Fibroblast of skin of scalp (primary cell): ENCODE measurements at regions not wholly inside any gene's neighbourhood (a gene's known extent, or its start where the extent isn't known, plus 50 kb on each side); places are given as distances from the start of the nearest gene placed in this dataset.
"Not testable (repeated sequence)": the region's sequence is repeated elsewhere in the genome, so short reads cannot be mapped to it uniquely, and the experiment has no call there.

Experiments used
- DNase-seq: peaks from one replicate; pipeline ENCODE4 v3.0.0-alpha.2; 2013

- DNase-seq: no peak
Observed at GRCh38 chr11:33455867-33456463, 198.8 kb downstream of the HIPK3 start.

- DNase-seq: no peak
Observed at GRCh38 chr11:33454264-33454663, 197.1 kb downstream of the HIPK3 start.

- peak; percentile 91 for DNase-seq
Observed at GRCh38 chr11:33452836-33453624, 195.8 kb downstream of the HIPK3 start.

GRCh38 chr11:33451364-33451763, 194.2 kb downstream of the HIPK3 start:
- no peak for DNase-seq

GRCh38 chr11:33449798-33450197, 192.6 kb downstream of the HIPK3 start:
- peak; percentile 56 for DNase-seq

DNA sequence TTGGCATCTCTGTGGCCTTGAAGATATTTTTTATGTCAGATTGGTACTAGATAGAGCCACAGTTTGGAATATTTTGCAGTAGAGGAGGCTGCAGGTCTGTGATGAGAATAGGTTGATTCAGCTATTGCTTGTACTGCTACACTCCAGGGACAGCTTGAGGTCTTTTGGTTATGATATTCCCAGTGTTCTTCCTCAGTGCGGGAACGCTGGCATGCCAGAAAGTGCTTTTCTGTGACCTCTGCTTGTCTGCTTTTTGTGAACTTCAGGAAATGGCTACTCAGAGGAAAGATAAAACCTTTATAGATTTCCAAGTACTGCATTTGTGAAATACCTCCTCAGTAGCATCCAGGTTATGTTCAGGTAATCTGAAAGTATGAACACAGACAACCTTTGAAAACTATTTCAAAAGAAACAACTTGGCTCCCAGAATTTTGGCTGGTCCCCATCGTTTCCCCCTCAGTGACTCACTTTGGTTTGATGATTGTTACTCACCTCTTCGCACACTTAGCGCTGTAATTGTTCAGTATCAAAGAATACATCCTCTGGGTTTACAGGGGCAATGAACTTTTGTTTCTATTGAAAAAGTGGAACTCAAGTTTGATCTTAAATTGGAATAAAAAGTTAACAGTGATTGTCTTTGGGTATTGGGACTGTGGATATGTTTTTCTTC, 191.4 kb downstream of the HIPK3 start:
- peak; percentile 19 for DNase-seq

GRCh38 chr11:33445761-33446161, 188.6 kb downstream of the HIPK3 start:
- DNase-seq: peak; percentile 88

GRCh38 chr11:33444835-33445594, 187.8 kb downstream of the HIPK3 start:
- DNase-seq: no peak

DNA sequence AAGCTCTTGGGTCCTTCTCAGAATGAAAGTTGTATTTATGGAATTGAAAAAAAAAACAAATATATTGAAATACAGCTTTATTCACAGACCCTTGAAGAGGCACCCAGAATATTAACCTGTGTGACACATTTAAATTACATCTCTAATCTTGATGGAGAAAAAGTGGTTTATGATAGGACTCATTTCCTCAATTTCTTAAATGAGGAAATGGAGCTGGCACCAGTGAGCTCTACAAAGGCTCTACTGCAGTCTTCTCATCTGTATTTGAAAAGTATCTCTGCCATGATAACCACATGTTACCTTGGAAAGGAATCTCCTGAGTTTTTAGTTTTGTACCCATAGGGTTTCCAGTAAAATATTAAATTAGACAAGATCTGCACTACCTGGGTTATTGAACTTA, 186.5 kb downstream of the HIPK3 start:
- no peak for DNase-seq

DNA sequence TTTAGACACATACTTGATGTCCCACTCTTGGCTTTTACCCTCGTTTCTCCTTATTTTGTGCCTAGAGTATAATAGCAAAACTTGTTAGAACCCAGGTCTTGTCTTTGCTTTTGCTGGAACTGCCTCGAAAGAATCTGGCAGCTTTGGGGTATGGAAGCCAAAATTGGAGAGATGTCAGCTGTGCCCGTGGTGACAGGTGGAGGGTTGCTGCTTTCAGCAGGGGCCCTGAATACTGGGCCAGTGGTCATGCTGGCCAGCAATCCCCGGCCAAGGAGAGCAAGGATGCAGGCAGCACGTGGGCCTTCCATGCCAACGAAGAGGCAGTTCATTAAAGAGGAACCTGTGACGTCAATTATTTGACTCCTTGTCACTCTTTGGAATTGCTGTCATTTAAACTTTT, 181.1 kb downstream of the HIPK3 start:
- no peak for DNase-seq

DNA sequence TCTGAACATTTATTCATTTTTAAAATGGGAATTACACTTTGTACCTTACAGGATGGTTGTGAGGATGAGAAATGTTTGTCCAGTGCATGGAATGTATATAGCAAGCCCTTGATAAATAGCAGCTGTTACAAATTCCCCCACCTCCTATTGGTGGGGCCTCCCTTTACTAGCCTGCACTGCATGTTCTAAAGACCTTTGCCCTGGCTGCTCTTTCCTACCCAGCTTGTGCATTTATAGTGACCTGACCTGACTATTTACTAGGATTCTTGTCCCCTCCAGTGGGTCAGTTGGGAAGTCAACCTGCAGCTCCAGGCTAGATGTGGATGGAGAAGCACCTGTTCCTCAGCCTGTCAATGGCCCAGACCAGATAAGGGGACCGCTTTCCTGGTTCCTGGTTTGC, 180.3 kb downstream of the HIPK3 start:
- no peak for DNase-seq

DNA sequence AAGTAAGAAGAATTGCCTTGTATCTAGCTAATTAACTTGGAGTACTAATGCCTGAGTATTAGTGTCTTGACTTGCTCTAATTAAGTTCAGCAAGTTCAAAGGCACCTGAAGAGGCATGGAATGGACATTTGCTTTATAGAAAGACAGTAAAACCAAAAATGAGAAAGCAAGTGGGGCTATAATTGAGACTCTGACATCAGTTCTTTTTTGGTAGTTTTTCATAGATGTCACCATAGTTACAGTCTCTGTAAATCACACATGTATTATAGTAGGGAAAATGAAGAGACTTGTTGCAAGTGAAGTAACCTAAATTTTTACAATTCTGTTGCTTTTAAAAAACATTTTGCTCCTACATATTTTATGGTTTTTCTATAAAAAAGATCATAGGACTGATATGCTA, 178.0 kb downstream of the HIPK3 start:
- no peak for DNase-seq

GRCh38 chr11:33434294-33434693, 177.1 kb downstream of the HIPK3 start:
- DNase-seq: no peak

GRCh38 chr11:33428435-33428834, 171.3 kb downstream of the HIPK3 start:
- not testable (repeated sequence) for DNase-seq

GRCh38 chr11:33420959-33421566, 163.9 kb downstream of the HIPK3 start:
- no peak for DNase-seq

DNA sequence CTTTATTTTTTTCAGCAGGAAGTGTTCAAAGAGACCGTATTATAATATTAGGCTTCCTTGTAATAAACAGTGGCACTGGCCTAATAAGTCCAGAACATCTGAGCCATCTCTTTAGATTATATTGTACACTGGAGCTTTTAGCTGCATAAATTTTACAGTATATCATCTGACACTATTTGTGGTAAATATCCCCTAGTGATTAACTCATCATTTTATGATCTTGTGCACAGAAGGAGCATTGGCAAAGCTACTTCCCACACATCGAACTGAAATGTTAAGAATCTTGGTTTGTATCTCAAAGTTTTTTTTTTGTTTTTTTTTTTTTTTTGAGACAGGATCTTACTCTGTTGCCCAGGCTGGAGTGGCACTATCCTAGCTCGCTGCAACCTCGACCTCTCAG, 162.7 kb downstream of the HIPK3 start:
- DNase-seq: no peak

- DNase-seq: no peak
Observed at GRCh38 chr11:33417121-33417520, 159.9 kb downstream of the HIPK3 start.

DNA sequence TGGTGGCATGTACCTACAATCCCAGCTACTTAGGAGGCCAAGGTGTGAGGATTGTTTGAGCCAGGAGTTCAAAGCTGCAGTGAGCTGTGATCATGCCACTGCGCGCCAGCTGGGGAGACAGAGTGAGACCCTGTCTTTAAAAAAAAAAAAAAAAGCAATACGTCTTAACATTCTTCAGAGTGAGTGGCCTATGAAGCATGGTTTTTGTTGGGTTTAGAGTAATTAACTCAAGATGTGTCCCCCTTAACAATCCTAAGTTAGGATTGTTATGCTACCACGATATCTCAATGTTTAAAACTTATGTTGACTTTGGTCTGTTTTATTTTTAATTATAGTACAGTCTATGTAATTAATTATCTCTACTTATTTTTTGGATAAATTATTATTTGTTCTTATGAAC, 156.1 kb downstream of the HIPK3 start:
- peak; percentile 71 for DNase-seq

GRCh38 chr11:33412241-33412640, 155.1 kb downstream of the HIPK3 start:
- no peak for DNase-seq

- DNase-seq: no peak
Observed at GRCh38 chr11:33411751-33412150, 154.6 kb downstream of the HIPK3 start.

GRCh38 chr11:33410086-33410765, 153.0 kb downstream of the HIPK3 start:
- no peak for DNase-seq
